ENCODE measurements at regions not wholly inside any gene's neighbourhood (a gene's known extent, or its start where the extent isn't known, plus 50 kb on each side); places are given as distances from the start of the nearest gene placed in this dataset.
A peak's percentile ranks its signal among the peaks of the same experiment; 100 is the strongest.

DNA sequence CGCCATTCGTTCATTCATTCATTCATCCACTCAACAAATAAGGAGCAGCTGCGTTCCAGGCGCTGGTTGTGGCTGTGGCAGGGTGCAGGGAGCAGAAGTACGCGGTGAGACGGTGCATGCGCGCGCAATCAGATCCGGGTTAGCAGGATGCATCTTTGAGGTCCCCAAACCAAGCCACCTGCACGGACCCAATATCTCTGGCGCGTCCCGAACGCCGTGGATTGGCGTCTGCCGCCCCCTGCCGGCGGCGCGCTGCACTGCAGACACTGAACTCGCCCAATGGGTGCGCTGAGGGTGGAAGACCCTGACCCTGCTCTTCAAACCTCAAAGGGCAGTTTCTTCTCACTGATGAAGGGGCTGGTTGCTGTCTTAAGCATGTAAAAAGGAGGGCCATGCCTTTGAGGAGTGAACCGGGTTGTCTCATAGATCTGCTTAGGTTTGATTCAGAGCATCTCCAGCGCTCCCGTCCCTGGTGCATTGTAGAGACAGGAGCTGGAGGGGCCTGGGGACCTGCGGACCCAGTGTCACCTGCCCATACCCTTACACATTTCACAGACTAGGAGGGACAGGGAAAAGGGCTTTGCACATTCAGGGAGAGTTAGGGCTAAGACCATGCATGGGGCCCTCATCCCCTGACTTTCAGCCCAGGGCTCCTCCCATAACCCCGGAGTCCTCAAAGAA is 102.5 kb downstream of the RAMP3 start:
- TF ChIP-seq, protein P1, sequence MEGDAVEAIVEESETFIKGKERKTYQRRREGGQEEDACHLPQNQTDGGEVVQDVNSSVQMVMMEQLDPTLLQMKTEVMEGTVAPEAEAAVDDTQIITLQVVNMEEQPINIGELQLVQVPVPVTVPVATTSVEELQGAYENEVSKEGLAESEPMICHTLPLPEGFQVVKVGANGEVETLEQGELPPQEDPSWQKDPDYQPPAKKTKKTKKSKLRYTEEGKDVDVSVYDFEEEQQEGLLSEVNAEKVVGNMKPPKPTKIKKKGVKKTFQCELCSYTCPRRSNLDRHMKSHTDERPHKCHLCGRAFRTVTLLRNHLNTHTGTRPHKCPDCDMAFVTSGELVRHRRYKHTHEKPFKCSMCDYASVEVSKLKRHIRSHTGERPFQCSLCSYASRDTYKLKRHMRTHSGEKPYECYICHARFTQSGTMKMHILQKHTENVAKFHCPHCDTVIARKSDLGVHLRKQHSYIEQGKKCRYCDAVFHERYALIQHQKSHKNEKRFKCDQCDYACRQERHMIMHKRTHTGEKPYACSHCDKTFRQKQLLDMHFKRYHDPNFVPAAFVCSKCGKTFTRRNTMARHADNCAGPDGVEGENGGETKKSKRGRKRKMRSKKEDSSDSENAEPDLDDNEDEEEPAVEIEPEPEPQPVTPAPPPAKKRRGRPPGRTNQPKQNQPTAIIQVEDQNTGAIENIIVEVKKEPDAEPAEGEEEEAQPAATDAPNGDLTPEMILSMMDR (IDR thresholded peaks at IDR 0.05): peak in 1 of 3 donors; percentile 63
- TF ChIP-seq EP300 (IDR thresholded peaks at IDR 0.05) (no peak), POLR2A (IDR thresholded peaks at IDR 0.05) (no peak)

All from ovary (tissue), 3 donors.